Esophagus squamous epithelium (tissue), 4 donors: ENCODE measurements at regions not wholly inside any gene's neighbourhood (a gene's known extent, or its start where the extent isn't known, plus 50 kb on each side); places are given as distances from the start of the nearest gene placed in this dataset.

Experiments used
- POLR2A ChIP-seq, 4 donors: fragments of 450-650 bp; IDR thresholded peaks; one replicate each; pipeline ENCODE4 v1.6.1; 2017; ENCODE audit warnings: antibody characterized with exemption in 4 of 4, mild to moderate bottlenecking in 4 of 4, moderate library complexity in 3 of 4
- TF ChIP-seq, protein P1 (sequence below), 6 experiments: fragments of 450-650 bp in 4 of 6; fragments of 200-600 bp in 2 of 6; sonication (generic) in 2 of 6; IDR thresholded peaks; one replicate each; pipeline ENCODE4 v1.5.1; 2016 to 2019; ENCODE audit warnings: antibody characterized with exemption in 6 of 6, mild to moderate bottlenecking in 4 of 6, moderate library complexity in 4 of 6

GRCh38 chr14:71553779-71554178, 378.4 kb upstream of the RGS6 start:
- no peak for TF ChIP-seq POLR2A (IDR thresholded peaks at IDR 0.05)
- TF ChIP-seq, protein P1, sequence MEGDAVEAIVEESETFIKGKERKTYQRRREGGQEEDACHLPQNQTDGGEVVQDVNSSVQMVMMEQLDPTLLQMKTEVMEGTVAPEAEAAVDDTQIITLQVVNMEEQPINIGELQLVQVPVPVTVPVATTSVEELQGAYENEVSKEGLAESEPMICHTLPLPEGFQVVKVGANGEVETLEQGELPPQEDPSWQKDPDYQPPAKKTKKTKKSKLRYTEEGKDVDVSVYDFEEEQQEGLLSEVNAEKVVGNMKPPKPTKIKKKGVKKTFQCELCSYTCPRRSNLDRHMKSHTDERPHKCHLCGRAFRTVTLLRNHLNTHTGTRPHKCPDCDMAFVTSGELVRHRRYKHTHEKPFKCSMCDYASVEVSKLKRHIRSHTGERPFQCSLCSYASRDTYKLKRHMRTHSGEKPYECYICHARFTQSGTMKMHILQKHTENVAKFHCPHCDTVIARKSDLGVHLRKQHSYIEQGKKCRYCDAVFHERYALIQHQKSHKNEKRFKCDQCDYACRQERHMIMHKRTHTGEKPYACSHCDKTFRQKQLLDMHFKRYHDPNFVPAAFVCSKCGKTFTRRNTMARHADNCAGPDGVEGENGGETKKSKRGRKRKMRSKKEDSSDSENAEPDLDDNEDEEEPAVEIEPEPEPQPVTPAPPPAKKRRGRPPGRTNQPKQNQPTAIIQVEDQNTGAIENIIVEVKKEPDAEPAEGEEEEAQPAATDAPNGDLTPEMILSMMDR (IDR thresholded peaks at IDR 0.05), result no peak
